GM18519 (cell line): ENCODE measurements at regions not wholly inside any gene's neighbourhood (a gene's known extent, or its start where the extent isn't known, plus 50 kb on each side); places are given as distances from the start of the nearest gene placed in this dataset.
"Not testable (repeated sequence)": the region's sequence is repeated elsewhere in the genome, so short reads cannot be mapped to it uniquely, and the experiment has no call there.

Experiments used
- ATAC-seq: cut with Tn5 transposase; IDR thresholded peaks from one replicate; pipeline ENCODE4 v1.9.1; 2021; ENCODE audit warnings: mild to moderate bottlenecking, moderate library complexity; ENCODE audit not compliant: unreplicated experiment, low FRiP score

DNA sequence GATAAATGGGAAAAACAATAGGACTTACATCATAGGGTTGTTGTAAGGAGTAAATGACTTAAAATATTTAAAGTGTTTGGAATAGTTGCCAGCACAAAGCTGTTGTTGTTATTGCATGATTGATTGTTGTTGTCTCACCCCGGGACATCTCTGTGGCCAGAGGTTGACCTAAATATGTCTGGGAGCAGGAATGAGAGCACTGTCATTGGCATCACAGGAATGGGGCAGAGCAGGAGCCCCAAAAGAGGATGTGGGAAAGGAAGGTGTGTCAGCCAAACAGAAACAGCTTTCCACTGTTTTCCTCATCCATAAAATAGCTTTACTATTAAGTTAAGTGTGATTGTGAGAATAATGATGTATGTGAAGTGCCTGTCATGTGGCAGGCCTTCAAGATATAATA is 121.6 kb downstream of the TMEM168 start:
- ATAC-seq, result no peak

DNA sequence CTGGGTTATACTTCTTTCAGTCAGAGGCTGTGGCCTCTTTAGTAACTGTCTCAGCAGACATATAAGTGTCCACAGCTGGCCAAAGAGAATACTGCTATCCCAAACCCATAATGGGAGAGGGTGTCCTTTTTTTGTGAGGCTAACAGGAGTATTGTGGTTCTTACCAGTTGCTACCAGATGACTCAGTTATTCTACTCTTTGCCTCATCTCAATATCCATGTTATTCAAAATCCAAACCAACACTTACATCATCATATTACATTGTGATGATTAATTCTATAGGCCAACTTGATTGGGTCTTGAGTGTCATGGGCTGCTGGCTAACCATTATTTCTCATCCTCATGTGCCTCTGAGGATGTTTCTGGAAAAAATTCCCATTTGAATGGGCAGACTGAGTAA is 120.9 kb downstream of the TMEM168 start:
- ATAC-seq, result no peak

DNA sequence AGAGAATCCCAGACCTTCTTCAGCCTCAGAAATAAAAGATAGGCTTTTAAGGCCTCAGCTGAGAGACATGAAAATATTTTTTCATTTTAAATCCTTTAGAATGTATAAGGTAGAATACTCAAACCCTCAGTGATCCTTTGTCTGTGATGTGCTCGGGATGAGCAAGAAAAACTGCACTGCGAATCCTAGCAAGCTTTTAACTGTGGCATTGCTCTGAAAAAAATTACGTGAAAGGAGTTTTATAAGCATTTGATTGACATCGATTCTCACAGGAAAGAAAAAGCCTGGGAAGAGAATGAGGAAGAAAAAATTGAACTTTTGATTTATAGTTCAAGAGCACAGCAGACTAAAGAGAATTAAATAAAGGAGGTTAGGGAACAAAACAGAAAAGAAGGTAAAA is 120.0 kb downstream of the TMEM168 start:
- no peak for ATAC-seq

DNA sequence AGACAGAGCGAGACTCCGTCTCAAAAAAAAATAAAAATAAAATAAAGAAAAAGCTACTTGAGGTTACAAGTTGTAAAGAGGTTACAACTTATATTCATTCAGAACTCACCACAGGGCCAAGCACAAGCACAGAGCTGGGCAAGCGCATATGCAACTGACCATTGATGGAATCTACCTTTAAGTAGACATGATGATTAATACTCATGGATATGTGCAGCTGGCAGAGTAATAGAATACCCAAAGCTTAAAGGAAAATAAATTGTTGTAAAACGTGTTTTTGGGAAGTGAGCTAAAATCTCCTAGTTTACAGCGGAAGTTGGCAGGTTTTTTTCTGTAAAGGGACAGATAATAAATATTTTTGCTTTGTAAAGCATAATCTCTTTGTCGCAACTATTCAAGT is 111.6 kb downstream of the TMEM168 start:
- ATAC-seq, result no peak

DNA sequence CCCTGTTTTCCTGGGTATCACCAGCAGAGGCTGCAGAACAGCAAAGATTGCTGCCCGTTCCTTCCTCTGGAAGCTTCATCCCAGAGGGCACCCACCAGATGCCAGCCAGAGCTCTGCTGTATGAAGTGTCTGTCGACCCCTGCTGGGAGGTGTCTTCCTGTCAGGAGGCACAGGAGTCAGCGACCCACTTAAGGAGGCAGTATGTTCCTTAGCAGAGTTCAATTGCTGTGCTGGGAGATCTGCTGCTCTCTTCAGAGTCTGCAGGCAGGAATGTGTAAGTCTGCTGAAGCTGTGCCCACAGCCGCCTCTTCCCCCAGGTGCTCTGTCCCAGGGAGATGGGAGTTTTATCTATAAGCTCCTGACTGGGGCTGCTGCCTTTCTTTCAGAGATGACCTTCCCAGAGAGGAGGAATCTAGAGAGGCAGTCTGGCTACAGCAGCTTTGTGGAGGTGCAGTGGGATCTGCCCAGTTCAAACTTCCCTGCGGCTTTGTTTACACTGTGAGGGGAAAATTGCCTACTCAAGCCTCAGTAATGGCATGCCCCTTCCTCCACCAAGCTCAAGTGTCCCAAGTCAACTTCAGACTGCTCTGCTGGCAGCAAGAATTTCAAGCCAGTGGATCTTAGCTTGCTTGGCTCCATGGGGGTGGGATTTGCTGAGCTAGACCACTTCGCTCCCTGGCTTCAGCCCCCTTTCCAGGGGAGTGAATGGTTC is 100.6 kb downstream of the TMEM168 start:
- not testable (repeated sequence) for ATAC-seq

DNA sequence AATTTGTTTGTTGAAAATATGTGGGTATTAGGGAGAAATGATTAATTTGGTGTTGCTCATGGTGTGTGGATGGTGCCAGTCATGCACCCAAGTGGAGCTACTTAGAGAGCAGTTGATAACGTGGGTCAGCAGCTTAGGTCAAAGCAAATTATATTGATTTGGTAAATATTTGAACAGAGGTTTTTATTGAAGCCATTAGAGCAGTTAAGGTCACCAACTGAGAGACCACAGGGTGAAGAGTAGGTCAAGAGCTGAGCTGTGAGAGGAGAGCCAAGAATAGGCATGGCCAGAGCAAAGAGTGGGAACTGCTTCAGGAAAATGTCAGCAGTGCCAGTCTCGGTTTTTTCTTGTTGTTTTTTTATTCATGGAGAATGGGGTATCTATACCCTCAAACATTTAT is 97.9 kb downstream of the TMEM168 start:
- no peak for ATAC-seq

DNA sequence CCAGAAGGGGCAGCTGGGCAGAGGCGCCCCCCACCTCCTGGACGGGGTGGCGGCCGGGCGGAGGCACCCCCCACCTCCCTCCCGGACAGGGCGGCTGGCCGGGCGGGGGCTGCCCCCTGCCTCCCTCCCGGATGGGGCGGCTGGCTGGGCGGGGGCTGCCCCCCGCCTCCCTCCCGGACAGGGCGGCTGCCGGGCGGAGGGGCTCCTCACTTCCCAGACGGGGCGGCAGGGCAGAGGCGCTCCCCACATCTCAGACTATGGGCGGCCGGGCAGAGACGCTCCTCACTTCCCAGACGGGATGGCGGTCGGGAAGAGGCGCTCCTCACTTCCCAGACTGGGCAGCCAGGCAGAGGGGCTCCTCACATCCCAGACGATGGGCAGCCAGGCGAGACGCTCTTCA is 93.0 kb downstream of the TMEM168 start:
- not testable (repeated sequence) for ATAC-seq

DNA sequence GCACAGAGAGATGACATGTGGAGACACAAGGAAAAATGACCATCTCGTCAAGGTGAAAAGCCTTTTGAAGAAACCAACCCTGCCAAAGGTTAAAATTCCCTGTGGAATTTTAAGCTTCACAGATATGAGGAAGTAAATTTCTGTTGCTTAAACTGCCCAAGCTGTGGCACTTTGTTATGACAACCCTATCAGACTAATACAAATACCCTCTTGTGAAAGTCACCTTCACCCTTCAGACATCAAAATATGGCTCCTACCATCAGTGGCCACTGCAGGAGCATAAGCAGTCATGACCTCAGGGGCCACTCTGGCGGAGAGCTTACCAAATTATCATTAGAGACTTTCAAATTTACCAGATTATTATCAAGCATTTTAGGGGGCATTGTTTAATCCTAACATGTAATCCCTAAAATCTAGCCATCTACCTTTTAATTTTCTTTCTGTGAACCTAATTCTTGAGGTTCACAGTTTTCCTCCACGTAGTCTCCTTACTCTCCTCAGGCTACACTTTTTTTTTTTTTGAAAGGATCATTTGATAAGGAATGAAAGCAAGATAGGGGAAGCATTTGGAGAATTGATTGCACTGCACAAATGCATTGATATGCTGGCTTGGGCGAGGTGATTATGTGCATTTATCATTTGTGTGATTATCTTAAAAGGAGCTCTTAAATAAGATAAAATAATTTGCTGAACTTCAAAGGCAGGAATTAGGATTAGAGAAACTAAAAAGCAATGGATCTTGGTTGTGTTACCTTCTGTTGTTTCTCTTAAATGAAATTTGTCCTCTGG is 90.3 kb downstream of the TMEM168 start:
- ATAC-seq, result no peak

DNA sequence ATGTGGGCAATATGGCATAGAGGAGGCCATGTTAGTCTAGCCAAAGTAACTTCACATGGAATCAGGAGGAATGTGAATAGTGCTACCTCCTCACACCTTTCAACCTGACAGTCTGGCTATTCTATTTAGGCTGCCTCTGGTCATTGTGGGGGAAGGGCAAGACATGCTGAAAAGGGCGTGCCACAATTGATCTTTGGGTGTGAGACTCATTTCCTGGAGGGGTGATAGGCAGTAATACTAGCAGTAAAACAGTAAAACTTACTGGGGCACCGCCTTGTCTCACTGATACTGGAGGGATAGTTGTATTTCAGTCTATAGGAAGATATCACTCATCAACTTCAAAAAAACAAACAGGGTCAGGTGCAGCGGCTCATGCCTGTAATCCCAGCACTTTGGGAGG is 88.7 kb downstream of the TMEM168 start:
- ATAC-seq, result no peak

DNA sequence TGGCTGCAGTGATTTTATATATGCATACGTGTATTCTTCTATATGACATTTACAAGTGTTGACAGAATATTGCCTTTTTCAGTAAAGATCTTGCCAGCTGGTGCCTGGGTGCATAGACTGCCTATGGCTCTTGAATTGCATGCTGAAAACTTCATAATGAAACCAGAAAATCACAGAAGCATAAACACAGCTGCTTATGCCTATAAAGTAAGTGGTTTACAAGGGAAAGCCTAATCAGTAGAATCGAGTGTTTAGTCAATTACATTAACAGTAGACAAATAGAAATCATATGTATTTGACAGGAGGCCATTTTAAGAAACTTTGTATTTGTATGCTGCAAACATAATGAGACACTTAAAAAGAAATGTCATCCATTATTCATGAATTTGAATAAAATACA is 82.5 kb downstream of the TMEM168 start:
- ATAC-seq, result peak; percentile 82

DNA sequence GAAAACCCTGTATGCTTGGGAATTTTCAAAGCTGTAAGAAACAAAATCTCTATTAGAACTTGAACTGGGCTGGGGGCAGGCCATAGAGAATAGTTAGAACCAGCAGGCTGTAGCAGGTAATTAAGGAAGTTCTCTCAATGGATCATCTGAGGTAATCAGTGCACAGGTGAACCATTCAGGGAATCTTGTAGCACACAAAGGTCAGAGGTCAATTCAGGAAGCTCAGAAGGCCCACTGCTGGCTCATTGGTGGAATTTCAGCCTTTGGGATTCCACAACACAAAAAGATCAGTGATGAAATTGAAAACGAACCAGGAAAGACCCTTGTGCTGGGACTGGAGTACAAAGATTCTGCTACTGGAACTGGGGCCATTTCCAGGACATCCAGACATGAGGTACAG is 82.0 kb downstream of the TMEM168 start:
- no peak for ATAC-seq
